ENCODE measurements at regions not wholly inside any gene's neighbourhood (a gene's known extent, or its start where the extent isn't known, plus 50 kb on each side); places are given as distances from the start of the nearest gene placed in this dataset.

- no peak for DNase-seq (ENCODE audit: extremely low spot score, unreplicated experiment)
- H3K9me3 Mint-ChIP-seq (ENCODE audit: unreplicated experiment), result no peaks in the 10 kb centered on the region
- H3K4me3 Mint-ChIP-seq (ENCODE audit: unreplicated experiment), result no peak overlapping the region
- H3K4me1 Mint-ChIP-seq (ENCODE audit: unreplicated experiment), result no peaks in the 10 kb centered on the region
- no peak for TF ChIP-seq CTCF (IDR thresholded peaks at IDR 0.05)
- H3K27ac Mint-ChIP-seq (ENCODE audit: unreplicated experiment), result no peak overlapping the region
- no peaks in the 10 kb centered on the region for H3K36me3 Mint-ChIP-seq (ENCODE audit: unreplicated experiment)
- H3K27me3 Mint-ChIP-seq (ENCODE audit: unreplicated experiment), result peaks cover 3% of the 10 kb centered on the region
Measured at GRCh38 chr2:16589465-16589864, 76.2 kb downstream of the CYRIA start.

GRCh38 chr2:16588565-16588964 is 77.1 kb downstream of the CYRIA start:
- Mint-ChIP-seq H3K4me1 (ENCODE audit: unreplicated experiment) (no peaks in the 10 kb centered on the region), H3K9me3 (ENCODE audit: unreplicated experiment) (no peaks in the 10 kb centered on the region), H3K27me3 (ENCODE audit: unreplicated experiment) (peaks cover 3% of the 10 kb centered on the region), H3K4me3 (ENCODE audit: unreplicated experiment) (no peak overlapping the region), H3K27ac (ENCODE audit: unreplicated experiment) (no peak overlapping the region), H3K36me3 (ENCODE audit: unreplicated experiment) (no peaks in the 10 kb centered on the region)
- no peak for DNase-seq (ENCODE audit: extremely low spot score, unreplicated experiment)
- TF ChIP-seq CTCF (IDR thresholded peaks at IDR 0.05), result no peak

GRCh38 chr2:16587601-16588000 is 78.0 kb downstream of the CYRIA start:
- Mint-ChIP-seq H3K4me3 (ENCODE audit: unreplicated experiment) (no peak overlapping the region), H3K27me3 (ENCODE audit: unreplicated experiment) (peaks cover 3% of the 10 kb centered on the region), H3K9me3 (ENCODE audit: unreplicated experiment) (no peaks in the 10 kb centered on the region), H3K36me3 (ENCODE audit: unreplicated experiment) (no peaks in the 10 kb centered on the region), H3K27ac (ENCODE audit: unreplicated experiment) (no peak overlapping the region), H3K4me1 (ENCODE audit: unreplicated experiment) (no peaks in the 10 kb centered on the region)
- no peak for TF ChIP-seq CTCF (IDR thresholded peaks at IDR 0.05)
- DNase-seq (ENCODE audit: extremely low spot score, unreplicated experiment), result no peak

GRCh38 chr2:16584824-16585540 is 80.7 kb downstream of the CYRIA start:
- no peaks in the 10 kb centered on the region for H3K9me3 Mint-ChIP-seq (ENCODE audit: unreplicated experiment)
- no peak for TF ChIP-seq CTCF (IDR thresholded peaks at IDR 0.05)
- no peak overlapping the region for H3K4me3 Mint-ChIP-seq (ENCODE audit: unreplicated experiment)
- H3K27me3 Mint-ChIP-seq (ENCODE audit: unreplicated experiment), result peaks cover under 1% of the 10 kb centered on the region
- H3K4me1 Mint-ChIP-seq (ENCODE audit: unreplicated experiment), result no peaks in the 10 kb centered on the region
- H3K27ac Mint-ChIP-seq (ENCODE audit: unreplicated experiment), result no peak overlapping the region
- no peaks in the 10 kb centered on the region for H3K36me3 Mint-ChIP-seq (ENCODE audit: unreplicated experiment)
- no peak for DNase-seq (ENCODE audit: extremely low spot score, unreplicated experiment)

- Mint-ChIP-seq H3K27me3 (ENCODE audit: unreplicated experiment) (peaks cover 2% of the 10 kb centered on the region), H3K27ac (ENCODE audit: unreplicated experiment) (no peak overlapping the region), H3K9me3 (ENCODE audit: unreplicated experiment) (no peaks in the 10 kb centered on the region), H3K36me3 (ENCODE audit: unreplicated experiment) (no peaks in the 10 kb centered on the region), H3K4me3 (ENCODE audit: unreplicated experiment) (no peak overlapping the region), H3K4me1 (ENCODE audit: unreplicated experiment) (no peaks in the 10 kb centered on the region)
- DNase-seq (ENCODE audit: extremely low spot score, unreplicated experiment), result no peak
- TF ChIP-seq CTCF (IDR thresholded peaks at IDR 0.05), result no peak
Measured at GRCh38 chr2:16584084-16584483, 81.5 kb downstream of the CYRIA start.

All from osteocyte (in vitro differentiated cells).